GM21619 (cell line): ENCODE measurements at regions not wholly inside any gene's neighbourhood (a gene's known extent, or its start where the extent isn't known, plus 50 kb on each side); places are given as distances from the start of the nearest gene placed in this dataset.

ENCODE experiments used
- ATAC-seq: cut with Tn5 transposase; IDR thresholded peaks from one replicate; pipeline ENCODE4 v1.9.1; 2021; ENCODE audit not compliant: unreplicated experiment

GRCh38 chr1:68551459-68551858 is 54.6 kb upstream of the DEPDC1 start:
- ATAC-seq, result no peak

GRCh38 chr1:68558321-68559026 is 61.6 kb upstream of the DEPDC1 start:
- ATAC-seq, result no peak

- no peak for ATAC-seq
Measured at GRCh38 chr1:68565923-68566322, 69.0 kb upstream of the DEPDC1 start.

GRCh38 chr1:68570871-68571270 is 74.0 kb upstream of the DEPDC1 start:
- no peak for ATAC-seq

GRCh38 chr1:68571454-68572235 is 74.8 kb upstream of the DEPDC1 start:
- no peak for ATAC-seq

- ATAC-seq, result no peak
Measured at GRCh38 chr1:68585351-68585750, 88.5 kb upstream of the DEPDC1 start.

- ATAC-seq, result no peak
Measured at GRCh38 chr1:68586766-68587165, 89.9 kb upstream of the DEPDC1 start.

- no peak for ATAC-seq
Measured at GRCh38 chr1:68588304-68588703, 91.4 kb upstream of the DEPDC1 start.

- ATAC-seq, result no peak
Measured at GRCh38 chr1:68590473-68590872, 93.6 kb upstream of the DEPDC1 start.

- ATAC-seq, result no peak
Measured at GRCh38 chr1:68594851-68595250, 98.0 kb upstream of the DEPDC1 start.

- no peak for ATAC-seq
Measured at GRCh38 chr1:68600049-68600661, 103.3 kb upstream of the DEPDC1 start.

GRCh38 chr1:68608289-68608688 is 111.4 kb upstream of the DEPDC1 start:
- no peak for ATAC-seq

GRCh38 chr1:68615312-68615711 is 118.4 kb upstream of the DEPDC1 start:
- no peak for ATAC-seq

- no peak for ATAC-seq
Measured at GRCh38 chr1:68617942-68618341, 121.1 kb upstream of the DEPDC1 start.

GRCh38 chr1:68620571-68620970 is 123.7 kb upstream of the DEPDC1 start:
- ATAC-seq, result no peak

GRCh38 chr1:68623700-68624099 is 126.8 kb upstream of the DEPDC1 start:
- no peak for ATAC-seq

GRCh38 chr1:68624233-68624632 is 127.4 kb upstream of the DEPDC1 start:
- ATAC-seq, result no peak

GRCh38 chr1:68625624-68626023 is 128.7 kb upstream of the DEPDC1 start:
- ATAC-seq, result no peak

- ATAC-seq, result no peak
Measured at GRCh38 chr1:68633141-68633919, 136.4 kb upstream of the DEPDC1 start.

GRCh38 chr1:68644504-68644903 is 147.6 kb upstream of the DEPDC1 start:
- ATAC-seq, result no peak

- ATAC-seq, result no peak
Measured at GRCh38 chr1:68651115-68651514, 154.2 kb upstream of the DEPDC1 start.
